Germinal center (tissue), 1 donor: ENCODE measurements at regions not wholly inside any gene's neighbourhood (a gene's known extent, or its start where the extent isn't known, plus 50 kb on each side); places are given as distances from the start of the nearest gene placed in this dataset.
"Not testable (repeated sequence)": the region's sequence is repeated elsewhere in the genome, so short reads cannot be mapped to it uniquely, and the experiment has no call there.

ENCODE experiments used
- DNase-seq: peaks from one replicate; pipeline ENCODE4 v3.0.0; 2012; ENCODE audit warnings: mixed read lengths, low spot score

DNA sequence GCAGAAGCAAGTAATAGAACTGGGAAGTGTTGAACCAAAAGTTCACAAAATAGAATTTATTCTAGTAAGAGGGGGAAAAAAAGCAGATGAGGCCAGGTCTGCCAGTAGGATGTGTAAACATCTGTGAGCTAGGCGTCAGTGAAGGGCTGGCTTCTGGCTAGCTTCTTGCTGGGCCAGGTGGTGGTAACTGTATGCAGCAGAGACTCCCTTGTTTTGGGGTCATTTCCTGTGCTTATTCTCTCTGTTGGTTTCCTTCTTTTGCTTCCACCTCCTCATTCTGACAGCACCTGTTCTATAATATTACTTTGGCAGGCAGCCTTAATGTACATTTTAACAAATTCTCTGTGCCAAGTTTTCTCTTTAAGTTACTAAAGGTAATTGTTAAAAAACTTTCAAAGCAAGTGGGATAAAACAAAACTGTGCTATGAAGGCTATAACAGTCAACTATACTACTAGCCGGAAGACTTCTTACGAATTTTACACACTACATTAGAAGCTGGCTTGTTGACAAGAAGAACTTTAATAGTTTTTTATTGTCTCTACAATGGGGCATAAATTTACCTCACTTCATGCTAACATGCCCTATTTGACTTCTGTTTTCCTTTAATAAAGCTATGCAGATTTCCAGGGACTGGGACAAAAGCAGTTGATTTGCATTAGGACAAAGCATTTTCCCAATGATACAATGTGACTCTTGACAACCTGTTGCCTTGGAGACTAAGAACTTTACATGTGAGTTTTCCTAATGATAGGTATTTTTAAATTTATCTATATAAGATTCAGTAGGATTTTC is 318.8 kb upstream of the NAALADL2 start:
- DNase-seq: no peak

DNA sequence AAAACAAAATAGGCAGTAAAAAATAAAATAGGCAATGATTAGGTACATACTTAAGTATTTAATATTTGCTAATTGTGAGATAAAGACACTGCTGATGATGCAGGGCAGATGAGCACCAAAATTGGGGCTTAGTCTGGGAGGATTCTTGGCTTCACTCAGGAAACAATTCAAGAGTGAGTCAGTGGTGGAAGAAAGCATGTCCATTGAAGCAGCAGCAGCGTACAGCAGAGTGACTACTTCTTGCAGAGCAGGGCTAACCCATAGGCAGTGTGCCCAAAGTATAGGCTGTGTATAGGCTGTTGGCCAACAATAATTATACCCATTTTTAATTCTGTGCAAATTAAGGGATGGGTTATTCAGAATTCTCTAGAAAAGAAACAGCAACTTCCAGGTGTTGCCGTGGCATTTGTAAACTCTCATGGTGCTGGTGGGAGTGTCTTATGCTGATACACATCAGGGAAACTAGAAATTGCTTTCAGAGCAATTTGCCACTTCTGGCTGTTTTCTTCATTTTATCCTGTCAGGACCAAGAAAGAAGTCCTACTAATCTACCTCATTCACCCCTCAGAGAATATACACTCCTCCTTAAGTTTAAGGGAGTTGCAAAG is 317.3 kb upstream of the NAALADL2 start:
- no peak for DNase-seq

DNA sequence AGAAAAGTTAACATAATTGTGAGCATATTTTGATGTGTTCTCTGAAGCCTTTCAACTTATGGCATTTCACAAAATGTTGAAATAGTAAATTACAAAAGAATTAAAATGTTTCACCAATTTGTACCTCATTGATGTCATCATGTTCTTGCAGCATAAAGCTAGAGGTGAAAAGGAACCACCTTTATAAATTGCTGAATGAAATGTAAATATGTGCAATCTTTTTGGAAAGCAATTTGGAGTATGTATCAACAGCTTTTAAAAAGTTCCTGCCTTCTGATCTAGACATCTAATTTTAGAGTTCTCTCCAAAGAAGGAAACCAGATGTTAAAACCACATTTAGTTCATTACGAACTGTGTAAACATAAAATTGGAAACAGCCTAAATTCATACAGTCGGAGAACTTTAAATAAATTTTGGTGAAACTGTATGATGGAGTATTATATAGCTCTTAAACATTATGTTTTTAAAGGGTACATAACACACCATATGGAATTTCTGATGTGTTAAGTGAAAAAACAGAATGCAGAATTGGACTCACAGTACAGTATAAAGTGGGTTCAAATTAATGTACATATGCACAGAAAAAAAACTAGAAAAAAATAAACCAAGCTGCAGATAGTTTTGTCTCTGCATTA is 311.2 kb upstream of the NAALADL2 start:
- DNase-seq: no peak

DNA sequence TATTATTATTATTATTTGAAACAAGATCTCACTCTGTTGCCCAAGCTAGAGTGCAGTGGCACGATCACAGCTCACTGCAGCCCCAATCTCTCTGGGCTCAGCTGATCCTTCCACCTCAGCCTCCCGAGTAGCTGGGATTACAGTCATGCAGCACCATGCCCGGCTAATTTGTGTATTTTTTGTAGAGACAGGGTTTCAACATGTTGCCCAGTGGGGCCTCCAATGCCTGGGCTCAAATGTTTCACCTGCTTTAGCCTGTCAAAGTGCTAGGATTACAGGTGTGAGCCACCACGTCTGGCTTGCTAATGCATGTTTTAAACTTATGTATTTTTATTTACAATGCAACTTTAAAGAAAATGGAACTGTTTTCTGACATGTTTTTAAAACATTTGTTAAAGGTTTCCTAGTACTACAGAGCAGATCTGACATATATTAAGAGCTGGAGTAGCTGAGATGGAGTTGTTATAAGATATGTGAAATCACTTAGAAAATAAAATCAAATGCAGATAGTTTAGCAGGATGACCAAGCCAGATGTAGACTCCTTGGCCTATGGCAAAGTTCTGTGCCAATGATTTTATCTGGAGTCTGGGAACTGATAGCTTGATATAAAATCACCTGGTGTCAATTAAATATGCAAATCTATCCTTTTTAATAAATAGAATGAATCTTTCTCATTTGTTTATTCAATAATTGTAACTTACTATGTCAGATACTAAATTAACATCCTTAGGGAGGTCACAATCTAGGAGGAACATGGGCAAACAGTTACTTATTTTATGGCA is 310.1 kb upstream of the NAALADL2 start:
- no peak for DNase-seq

DNA sequence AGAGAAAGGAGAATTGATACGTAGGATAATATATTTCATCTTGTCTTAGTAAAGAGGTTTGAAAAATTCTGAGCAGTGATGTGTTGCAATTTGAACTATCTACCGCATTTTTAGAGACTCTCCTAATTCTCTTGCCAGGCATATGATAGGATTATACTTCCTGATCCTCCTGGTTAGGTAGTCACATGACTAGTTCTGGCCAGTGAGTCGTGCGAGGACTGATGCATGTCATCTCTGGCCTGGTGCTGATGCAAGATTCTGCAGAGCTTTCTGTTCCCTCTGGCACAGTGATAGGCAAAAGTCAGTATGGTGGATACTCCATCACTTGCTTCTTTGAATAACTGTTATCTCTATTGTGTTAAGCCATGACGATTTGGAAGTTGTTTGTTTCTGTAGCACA is 277.6 kb upstream of the NAALADL2 start:
- no peak for DNase-seq

DNA sequence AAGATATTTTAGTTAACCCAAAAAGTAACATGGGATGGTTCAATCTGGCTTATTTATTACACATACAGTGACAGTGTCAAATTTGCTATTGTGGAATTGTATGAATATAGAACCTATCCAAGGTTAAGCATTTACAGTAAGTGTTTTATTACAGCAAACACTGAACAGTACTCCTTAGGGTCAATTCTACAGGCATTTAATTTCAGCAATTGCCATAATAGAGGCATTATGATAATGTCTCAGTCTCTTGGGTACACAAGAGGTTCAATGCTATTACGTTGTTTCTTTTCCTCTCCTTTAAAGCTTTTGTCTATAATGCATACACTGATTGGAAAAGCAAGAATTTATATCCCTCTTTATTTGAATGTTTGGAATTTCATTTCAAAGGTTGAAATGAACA is 275.7 kb upstream of the NAALADL2 start:
- no peak for DNase-seq

DNA sequence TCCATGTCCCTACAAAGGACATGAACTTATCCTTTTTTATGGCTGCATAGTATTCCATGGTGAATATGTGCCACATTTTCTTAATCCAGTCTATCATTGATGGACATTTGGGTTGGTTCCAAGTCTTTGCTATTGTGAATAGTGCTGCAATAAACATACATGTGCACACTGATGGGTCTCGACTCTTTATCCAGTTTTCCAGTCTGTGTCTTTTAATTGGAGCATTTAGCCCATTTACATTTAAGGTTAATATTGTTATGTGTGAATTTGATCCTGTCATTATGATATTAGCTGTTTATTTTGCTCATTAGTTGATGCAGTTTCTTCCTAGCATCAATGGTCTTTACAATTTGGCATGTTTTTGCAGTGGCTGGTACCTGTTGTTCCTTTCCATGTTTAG is 272.0 kb upstream of the NAALADL2 start:
- DNase-seq: not testable (repeated sequence)

DNA sequence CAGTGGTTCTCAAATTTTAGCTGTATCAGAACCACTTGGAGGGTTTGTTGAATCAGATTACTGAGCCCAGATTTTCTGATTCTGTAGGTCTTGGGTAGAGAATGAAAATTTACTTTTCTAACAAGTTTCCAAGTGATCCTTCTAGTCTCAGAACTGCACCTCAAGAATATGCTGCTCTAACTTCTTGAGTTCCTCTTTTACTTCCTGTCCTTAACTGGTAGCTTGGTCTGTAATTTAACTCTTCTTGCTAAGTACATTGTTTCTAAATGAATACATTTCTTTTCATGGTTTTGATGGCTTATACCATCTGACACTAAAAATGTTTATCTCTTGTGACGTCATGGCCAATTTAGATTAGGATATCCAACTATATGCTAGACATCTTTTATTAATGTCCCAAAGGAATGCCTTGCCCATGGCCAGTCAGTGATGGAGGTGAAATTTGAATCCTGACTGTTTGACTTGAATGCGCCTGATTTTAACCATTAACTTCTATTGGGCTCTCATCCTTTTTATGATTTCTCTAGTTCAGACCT is 262.6 kb upstream of the NAALADL2 start:
- no peak for DNase-seq

DNA sequence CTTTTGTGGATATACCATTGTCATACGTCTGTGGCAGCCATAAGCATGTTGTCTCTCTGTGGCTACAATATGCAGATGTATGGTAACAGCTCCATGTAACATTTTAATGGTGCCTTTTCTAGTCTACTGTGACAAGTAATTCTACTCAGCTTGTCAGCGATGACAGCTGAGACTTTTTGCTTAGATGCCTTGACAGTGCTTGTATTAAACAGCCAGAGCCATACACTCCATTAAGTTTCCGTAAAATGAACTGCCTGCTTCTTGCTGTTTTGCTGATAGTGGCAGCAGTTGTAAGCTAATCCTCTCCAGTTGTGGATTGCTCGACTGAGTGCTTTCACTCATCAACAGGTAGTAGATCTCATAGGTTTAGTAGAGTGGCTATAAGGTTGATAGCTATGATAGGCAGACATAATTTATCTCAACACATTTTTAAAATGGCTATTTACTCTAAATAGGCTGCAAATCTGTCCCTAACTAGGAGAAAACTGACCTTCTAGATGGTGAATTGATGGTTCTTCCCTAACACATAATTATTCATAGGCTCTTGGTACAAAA is 260.2 kb upstream of the NAALADL2 start:
- DNase-seq: no peak

DNA sequence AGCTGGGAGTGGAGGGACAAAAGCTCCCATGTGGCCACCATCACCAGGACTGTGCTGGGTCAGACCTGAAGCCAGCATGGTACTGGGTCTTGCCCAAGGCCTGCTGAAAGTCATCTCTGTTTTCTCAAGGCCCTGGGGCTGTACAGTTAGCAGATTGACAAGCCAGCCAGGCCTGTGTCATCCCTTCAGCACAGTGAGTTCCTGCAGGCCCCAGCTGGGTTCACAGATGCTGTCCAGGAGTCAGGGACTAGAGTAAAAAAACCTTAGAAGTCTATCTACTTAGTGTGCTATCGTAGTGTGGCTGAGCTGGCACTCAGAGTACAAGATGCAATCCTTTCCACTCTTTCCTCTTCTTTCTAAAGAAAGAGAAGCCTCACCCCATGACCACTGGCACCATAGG is 246.0 kb upstream of the NAALADL2 start:
- DNase-seq: no peak

DNA sequence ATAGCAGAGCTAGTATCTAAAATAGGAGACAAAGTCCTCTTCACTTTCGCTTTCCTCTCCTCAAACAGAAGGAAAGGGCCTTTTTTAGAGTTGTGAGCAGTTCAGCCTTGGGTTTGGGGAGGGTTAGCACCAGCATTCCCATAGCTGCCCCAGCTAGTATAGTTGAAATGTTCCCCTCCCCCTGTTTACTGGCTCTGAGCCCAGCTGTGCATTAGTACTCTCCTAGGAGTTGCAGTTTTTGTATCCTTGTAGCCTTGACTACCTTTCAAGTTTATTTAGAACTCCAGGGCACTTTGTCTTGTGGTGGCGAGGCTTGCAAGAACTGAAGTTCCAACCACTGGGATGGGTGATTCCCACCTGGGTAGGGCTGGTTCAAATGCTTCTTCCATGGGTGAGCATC is 245.1 kb upstream of the NAALADL2 start:
- DNase-seq: no peak

DNA sequence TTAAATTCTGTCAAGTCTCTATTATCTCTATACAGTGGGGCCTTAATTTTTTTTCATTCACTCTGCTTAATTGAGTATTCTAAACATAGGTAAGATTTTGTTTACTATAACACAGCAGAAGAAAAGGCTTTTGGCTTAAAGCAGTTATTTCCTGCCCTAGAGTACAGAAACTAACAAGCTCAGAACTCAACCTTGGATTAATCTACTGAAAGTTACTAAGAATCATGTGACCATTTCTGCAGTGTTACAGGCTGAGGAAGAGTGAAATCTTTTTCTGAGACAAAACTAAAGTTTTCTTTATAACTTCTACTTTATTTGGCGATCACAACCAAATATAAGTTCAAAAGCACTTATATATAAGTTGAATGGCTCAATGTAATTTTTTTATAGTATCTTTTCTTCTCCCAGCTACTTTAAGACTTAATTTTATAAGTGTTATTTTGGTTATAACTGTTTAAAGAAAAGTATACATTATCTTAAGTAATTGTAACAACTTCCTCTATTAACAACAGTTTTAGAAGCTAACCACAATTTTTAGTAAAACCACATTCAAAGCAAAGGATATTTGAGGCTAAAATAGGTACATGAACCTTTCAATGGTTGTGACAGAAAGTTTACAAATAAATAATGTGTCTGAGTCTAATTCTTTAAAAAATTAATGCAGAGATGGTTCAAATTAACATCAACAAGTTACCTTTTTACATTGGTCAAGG is 240.6 kb upstream of the NAALADL2 start:
- no peak for DNase-seq

DNA sequence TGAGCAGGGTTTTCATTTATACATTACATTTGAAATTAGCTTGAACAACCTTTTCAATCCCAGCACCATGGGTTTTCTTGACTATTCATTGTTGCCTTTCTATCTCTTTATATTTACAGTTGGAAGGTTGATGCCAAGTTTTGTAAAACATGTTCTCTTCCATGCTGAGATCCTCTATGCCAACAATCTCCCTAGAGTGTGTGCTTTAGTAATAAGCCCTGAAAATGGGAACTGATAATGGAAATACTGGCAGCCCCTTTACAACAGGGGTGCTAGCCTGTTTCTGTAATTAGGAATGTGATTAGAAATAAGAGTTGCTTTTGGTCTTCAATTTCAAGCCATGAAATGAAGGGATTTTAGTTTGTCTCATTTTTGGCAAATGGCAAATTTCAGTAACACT is 239.9 kb upstream of the NAALADL2 start:
- no peak for DNase-seq

DNA sequence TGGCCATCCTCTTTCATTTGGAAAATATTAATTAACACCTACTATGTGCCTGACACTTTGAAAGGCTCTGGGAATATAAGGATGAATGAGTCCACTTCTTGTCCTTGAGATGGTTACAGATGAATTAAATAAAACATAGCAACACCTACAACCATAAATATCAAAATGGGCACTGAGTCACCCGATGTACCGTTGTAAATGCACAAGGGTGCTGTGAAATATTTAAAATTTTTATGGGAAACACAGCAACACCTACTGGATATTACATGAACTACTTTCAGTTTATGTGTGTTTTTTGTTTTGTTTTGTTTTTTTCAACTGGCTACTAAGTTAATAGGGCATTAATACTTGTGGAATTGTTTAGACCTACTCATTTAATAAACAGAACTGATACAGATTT is 239.0 kb upstream of the NAALADL2 start:
- no peak for DNase-seq

DNA sequence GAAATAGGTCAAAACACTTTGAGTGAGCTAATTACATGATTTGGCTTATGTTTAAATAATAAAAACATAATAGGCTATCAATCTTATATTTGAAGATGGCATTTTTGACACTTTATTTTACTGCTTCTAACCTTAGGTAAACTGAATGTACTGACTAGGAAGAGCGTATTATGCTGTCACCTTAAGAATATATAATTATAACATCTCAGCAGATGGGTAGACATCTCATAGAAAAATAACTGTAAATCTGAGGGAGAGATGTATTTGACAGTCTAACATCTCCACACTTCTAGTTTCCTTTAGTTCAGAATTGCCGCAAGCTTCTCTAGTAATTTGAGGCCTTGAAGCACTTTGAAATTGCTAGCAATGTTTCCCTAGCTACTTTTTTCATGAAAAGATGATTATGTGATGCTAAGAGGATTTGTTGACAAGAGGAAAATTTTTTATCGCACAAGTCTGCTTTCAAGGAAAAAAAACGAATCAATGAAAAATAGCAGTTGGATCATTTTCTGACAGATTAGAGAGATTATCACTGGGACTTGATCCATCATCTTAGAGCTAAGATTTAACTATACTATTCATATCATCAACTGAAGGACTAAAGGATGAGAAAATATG is 238.2 kb upstream of the NAALADL2 start:
- DNase-seq: no peak

DNA sequence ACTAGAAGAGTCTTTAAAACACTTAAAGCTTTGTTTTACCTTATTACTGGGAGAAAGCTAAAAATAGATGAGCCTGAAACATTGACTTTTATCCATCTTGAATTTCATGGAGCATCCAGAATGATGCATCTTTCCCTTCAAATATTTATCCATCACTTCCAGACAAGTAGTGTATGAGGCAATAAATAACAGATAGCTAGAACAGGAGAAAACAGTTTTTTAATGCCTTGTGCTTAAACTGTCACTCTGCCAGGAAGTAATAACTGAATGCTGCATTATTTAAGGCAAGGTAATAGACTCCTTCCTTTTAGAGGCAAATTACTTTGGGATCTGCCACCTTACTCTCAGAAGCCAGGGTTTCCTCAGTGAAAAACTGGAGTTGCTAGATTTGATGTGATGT is 225.8 kb upstream of the NAALADL2 start:
- DNase-seq: no peak

DNA sequence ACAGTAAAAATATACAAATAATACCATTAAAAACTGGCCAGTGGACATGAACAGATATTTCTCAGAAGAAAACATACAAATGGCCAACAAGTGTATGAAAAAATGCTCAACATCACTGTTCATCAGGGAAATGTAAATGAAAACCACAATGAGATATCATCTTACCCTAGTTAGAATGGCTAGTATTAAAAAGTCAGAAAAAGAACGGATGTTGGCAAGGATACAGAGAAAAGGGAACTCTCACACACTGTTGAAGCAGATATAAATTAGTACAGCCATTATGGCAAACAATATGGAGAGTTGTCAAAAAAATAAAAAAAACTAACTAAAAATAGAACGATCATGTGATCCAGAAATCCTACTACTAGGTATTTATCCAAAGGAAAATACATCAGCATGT is 222.7 kb upstream of the NAALADL2 start:
- DNase-seq: no peak

DNA sequence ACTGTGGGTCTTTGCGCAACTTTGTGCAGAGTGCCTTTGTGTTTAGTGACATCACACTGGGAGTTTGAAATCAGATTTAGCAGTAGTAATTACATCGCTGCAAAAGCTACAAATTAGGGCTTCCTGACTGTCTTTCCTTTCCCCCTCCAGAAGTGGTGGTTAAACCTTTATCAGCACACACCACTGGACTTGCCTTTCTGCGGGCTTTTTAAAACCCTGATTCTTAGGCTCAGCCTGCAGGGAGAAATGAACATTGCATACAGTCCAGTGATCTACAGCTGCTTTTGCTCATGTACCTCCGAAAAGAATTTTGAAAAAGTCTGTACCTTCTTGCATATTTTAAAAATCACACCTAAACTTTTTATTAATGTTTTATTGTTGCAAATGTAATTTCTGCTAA is 219.7 kb upstream of the NAALADL2 start:
- DNase-seq: no peak

DNA sequence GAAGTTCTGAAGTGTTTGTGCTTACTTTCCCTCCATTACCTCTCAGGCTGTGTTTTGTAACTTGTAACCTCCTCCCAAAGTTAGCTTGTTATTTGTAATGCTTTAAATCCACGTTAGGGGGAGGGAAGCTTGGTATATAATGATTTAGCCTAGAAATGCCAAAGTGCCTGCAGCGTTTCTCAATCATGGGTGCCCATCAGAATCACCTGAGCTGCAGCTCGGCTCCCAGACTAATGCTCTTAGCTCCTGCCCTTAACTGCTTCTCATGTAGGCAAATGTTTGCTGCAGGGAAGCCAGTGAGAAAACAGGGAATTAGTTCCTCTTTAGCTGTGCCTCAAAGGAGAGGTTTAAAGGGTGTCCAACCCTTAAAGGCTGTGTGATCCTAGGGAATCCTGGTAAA is 219.2 kb upstream of the NAALADL2 start:
- no peak for DNase-seq

DNA sequence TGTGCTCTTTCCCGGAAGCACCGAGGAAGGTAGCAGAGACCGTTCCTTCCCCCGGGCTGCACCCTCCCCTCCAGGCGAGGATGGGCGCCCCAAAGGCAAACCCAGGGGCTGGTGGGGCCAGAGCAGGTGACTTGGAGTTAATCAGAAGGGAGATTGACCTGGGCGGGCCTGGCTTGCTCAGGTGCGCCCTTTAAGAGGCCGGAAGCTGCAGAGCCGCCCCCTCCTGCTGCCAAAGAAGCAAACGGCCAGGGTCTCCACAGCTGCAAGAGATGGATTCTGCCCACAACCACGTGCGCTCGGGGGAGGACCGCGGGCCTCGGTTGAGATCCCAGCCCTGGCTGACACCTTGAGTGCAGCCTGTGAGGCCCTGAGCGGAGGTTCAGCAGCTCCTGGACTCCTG is 218.2 kb upstream of the NAALADL2 start:
- no peak for DNase-seq

DNA sequence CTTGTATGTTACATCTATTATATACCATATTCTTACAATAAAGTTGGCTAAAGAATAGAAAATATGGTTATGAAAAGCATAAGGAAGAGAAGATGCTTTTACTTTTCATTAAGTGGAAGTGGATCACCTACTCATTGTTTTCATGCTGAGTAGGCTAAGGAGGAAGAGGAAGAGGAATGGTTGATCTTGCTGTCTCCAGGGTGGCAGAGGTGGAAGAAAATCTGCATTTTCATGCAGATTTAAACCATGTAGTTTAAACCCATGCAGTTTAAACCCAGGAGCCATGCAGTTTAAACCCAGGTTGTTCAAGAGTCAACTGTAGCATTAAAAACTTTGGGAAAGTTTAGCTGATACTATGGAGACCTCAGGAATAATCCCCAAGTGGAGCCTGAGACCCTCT is 214.8 kb upstream of the NAALADL2 start:
- no peak for DNase-seq
